IMR-90 (cell line): ENCODE measurements at regions not wholly inside any gene's neighbourhood (a gene's known extent, or its start where the extent isn't known, plus 50 kb on each side); places are given as distances from the start of the nearest gene placed in this dataset.

Experiments
- ATAC-seq: fragments of 200-7000 bp; cut with Tn5 transposase; 2 replicates; pipeline ENCODE4 v1.9.1; 2020; ENCODE audit warnings: low read depth, mild to moderate bottlenecking, moderate library complexity
- BruUV-seq: library from RNA; stranded (reverse); fragments of 400-500 nt; replicated peaks from 2 replicates; lab custom pipeline; 2021; lab: Mats Ljungman, UMichigan
- CTCF ChIA-PET: fragments of 300-600 bp; formaldehyde crosslinking; extraction: SDS; loops from one replicate; lab custom pipeline; 2021; ENCODE audit warnings: antibody characterized with exemption; lab: Yijun Ruan, JAX
- POLR2A ChIA-PET: fragments of 300-600 bp; sonication (Branson Sonifier 250); formaldehyde crosslinking; loops from one replicate; lab custom pipeline; 2022; ENCODE audit warnings: antibody characterized with exemption; ENCODE audit not compliant: unreplicated experiment; lab: Charles Lee
- DNase-seq: peaks from one replicate; pipeline ENCODE4 v3.0.0; 2013
- H2AFZ ChIP-seq: replicated peaks from 2 replicates; pipeline ENCODE3; 2013; ENCODE audit warnings: low read length, mild to moderate bottlenecking; ENCODE audit not compliant: poor library complexity
- H2AK5ac ChIP-seq: 2 replicates; pipeline ENCODE4 v1.6.1; 2013; ENCODE audit warnings: low read depth, low read length, inconsistent platforms
- H2AK9ac ChIP-seq: replicated peaks from 2 replicates; pipeline ENCODE3; 2013; ENCODE audit warnings: mild to moderate bottlenecking, low read depth, low read length, moderate library complexity; ENCODE audit not compliant: poor library complexity
- H2BK120ac ChIP-seq: 2 replicates; pipeline ENCODE4 v1.6.1; 2013; ENCODE audit warnings: low read depth, low read length, inconsistent platforms
- H2BK15ac ChIP-seq: 3 replicates; pipeline ENCODE4 v1.6.1; 2013; ENCODE audit warnings: low read depth, low read length, inconsistent platforms
- H2BK20ac ChIP-seq: 2 replicates; pipeline ENCODE4 v1.6.1; 2013; ENCODE audit warnings: low read depth, mild to moderate bottlenecking, inconsistent platforms, low read length, moderate library complexity
- H2BK5ac ChIP-seq: 2 replicates; pipeline ENCODE4 v1.6.1; 2013; ENCODE audit warnings: mild to moderate bottlenecking, low read depth, low read length, inconsistent platforms; ENCODE audit not compliant: poor library complexity, severe bottlenecking
- H3K14ac ChIP-seq: replicated peaks from 2 replicates; pipeline ENCODE4 v1.6.1; 2013; ENCODE audit warnings: low read depth, low read length, inconsistent platforms
- H3K18ac ChIP-seq: 2 replicates; pipeline ENCODE4 v1.6.1; 2013; ENCODE audit warnings: low read depth, low read length, control low read depth
- H3K23ac ChIP-seq: 2 replicates; pipeline ENCODE4 v1.6.1; 2013; ENCODE audit warnings: low read depth, low read length, inconsistent platforms
- H3K27ac ChIP-seq: 2 replicates; pipeline ENCODE4 v1.5.1; 2013; ENCODE audit warnings: mild to moderate bottlenecking, control low read depth, low read length; ENCODE audit not compliant: insufficient read depth
- H3K27me3 ChIP-seq: 2 replicates; pipeline ENCODE4 v1.6.1; 2013; ENCODE audit warnings: low read length; ENCODE audit not compliant: control insufficient read depth, insufficient read depth
- H3K36me3 ChIP-seq: 2 replicates; pipeline ENCODE4 v1.6.1; 2013; ENCODE audit warnings: low read length, mixed read lengths; ENCODE audit not compliant: control insufficient read depth, insufficient read depth
- H3K4ac ChIP-seq: 2 replicates; pipeline ENCODE4 v1.6.1; 2013; ENCODE audit warnings: low read depth, low read length, inconsistent platforms
- H3K4me1 ChIP-seq: 2 replicates; pipeline ENCODE4 v1.6.1; 2013; ENCODE audit warnings: low read length, mixed read lengths; ENCODE audit not compliant: control insufficient read depth, insufficient read depth
- H3K4me2 ChIP-seq: 2 replicates; pipeline ENCODE4 v1.6.1; 2013; ENCODE audit warnings: low read depth, mild to moderate bottlenecking, control low read depth, low read length, moderate library complexity
- H3K4me3 ChIP-seq: 2 replicates; pipeline ENCODE4 v1.5.1; 2013; ENCODE audit warnings: low read depth, mild to moderate bottlenecking, control low read depth, low read length, moderate library complexity; ENCODE audit not compliant: insufficient read depth
- H3K56ac ChIP-seq: 2 replicates; pipeline ENCODE4 v1.6.1; 2013; ENCODE audit warnings: low read length, inconsistent platforms; ENCODE audit not compliant: insufficient read depth; ENCODE audit errors: extremely low read depth
- H3K79me1 ChIP-seq, 2 experiments: 2 replicates each; pipeline ENCODE4 v1.6.1; 2013; ENCODE audit warnings: low read length in 2 of 2, inconsistent platforms in 1 of 2, low read depth in 1 of 2
- H3K9ac ChIP-seq: 2 replicates; pipeline ENCODE4 v1.6.1; 2013; ENCODE audit warnings: low read depth, low read length, control low read depth
- H3K9me1 ChIP-seq: 2 replicates; pipeline ENCODE4 v1.6.1; 2013; ENCODE audit warnings: low read length, inconsistent platforms; ENCODE audit not compliant: insufficient read depth
- H3K9me3 ChIP-seq: 2 replicates; pipeline ENCODE4 v1.6.1; 2013; ENCODE audit warnings: low read length; ENCODE audit not compliant: control insufficient read depth, insufficient read depth
- H4K20me1 ChIP-seq: 2 replicates; pipeline ENCODE4 v1.6.1; 2013; ENCODE audit warnings: low read length, inconsistent platforms; ENCODE audit not compliant: insufficient read depth
- H4K5ac ChIP-seq: 2 replicates; pipeline ENCODE4 v1.6.1; 2013; ENCODE audit warnings: mild to moderate bottlenecking, low read depth, low read length, control low read depth
- H4K8ac ChIP-seq, 2 experiments: 2 replicates each; pipeline ENCODE4 v1.6.1; 2013; ENCODE audit warnings: low read depth in 2 of 2, low read length in 2 of 2, control low read depth in 1 of 2, inconsistent platforms in 1 of 2
- H4K91ac ChIP-seq: 2 replicates; pipeline ENCODE4 v1.6.1; 2013; ENCODE audit warnings: low read depth, low read length, inconsistent platforms; ENCODE audit not compliant: insufficient read depth
- CEBPB ChIP-seq: IDR thresholded peaks from 2 replicates; pipeline ENCODE4 v1.6.1; 2012; ENCODE audit warnings: low read depth, low read length, improper control_type of control experiment
- POLR2A ChIP-seq: IDR thresholded peaks from 2 replicates; pipeline ENCODE4 v1.6.1; 2012; ENCODE audit warnings: mild to moderate bottlenecking, low read depth, low read length
- RAD21 ChIP-seq: IDR thresholded peaks from 2 replicates; pipeline ENCODE4 v1.6.1; 2012; ENCODE audit warnings: low read length, improper control_type of control experiment
- SMC3 ChIP-seq: fragments of 150-350 bp; IDR thresholded peaks from 2 replicates; pipeline ENCODE4 v1.6.1; 2016; ENCODE audit warnings: low read depth, mild to moderate bottlenecking, antibody characterized with exemption, low read length, moderate library complexity
- WGBS, 2 experiments: methylation state at CpG; one replicate each; pipeline versions ENCODE4 v1.1.5 to v1.1.7; 2013; ENCODE audit warnings: missing lambda C conversion rate in 2 of 2; ENCODE audit not compliant: insufficient read length in 1 of 2; ENCODE audit errors: extremely low coverage in 2 of 2; 5-methylcytosine and 5-hydroxymethylcytosine counted together
- dilution Hi-C: fragments of 300-500 bp; cut with HindIII; formaldehyde crosslinking; loops from one replicate; pipeline ENCODE4 v1.14.3; 2018; ENCODE audit warnings: low sequenced_read_pairs; ENCODE audit not compliant: unreplicated experiment
- in situ Hi-C: fragments of 300-500 bp; cut with MboI; formaldehyde crosslinking; loops from 3 replicates; pipeline ENCODE4 v1.14.3; 2019; ENCODE audit warnings: low sequenced_read_pairs, inconsistent platforms, mixed read lengths
- intact Hi-C: fragments of 100-400 bp; cut with micrococcal nuclease; formaldehyde crosslinking; loops from 2 replicates; pipeline ENCODE4 v1.10.0; 2022
- TF ChIP-seq, protein P1 (sequence below): conservative IDR thresholded peaks from 2 replicates; pipeline ENCODE4 v1.5.1; 2012; ENCODE audit warnings: mild to moderate bottlenecking, low read depth, low read length, improper control_type of control experiment

DNA sequence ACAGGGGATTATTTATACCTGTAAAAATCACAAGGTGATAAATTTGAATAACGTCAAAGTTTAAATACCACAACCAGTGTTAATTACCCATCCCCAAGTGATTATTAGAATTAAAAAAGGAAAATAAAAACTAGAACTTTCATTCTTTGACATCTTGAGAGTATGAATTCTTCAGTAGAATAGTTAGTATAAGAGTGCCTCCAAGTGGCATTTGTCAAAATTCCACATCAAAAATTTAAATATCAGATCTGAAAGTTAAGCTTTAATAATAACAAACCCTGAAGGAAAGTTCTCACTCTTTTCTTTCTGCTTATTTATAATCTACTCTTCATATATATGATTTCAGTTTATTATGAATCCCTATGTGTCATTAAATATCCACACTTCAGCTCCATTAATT lies 273.7 kb upstream of the KYNU start:
- Histone ChIP-seq H2BK5ac (no peak overlapping the region), H2AFZ (no peak overlapping the region), H2BK120ac (no peak overlapping the region), H3K27ac (no peak overlapping the region), H3K14ac (no peak overlapping the region), H3K23ac (no peak overlapping the region), H4K91ac (no peak overlapping the region), H2BK20ac (no peak overlapping the region), H3K27me3 (no peaks in the 10 kb centered on the region), H4K8ac (no peak overlapping the region), H3K4ac (no peak overlapping the region), H4K20me1 (no peaks in the 10 kb centered on the region), H3K18ac (no peak overlapping the region), H3K4me1 (peaks cover under 1% of the 10 kb centered on the region; the same call in 1 of the 2 replicates), H2BK15ac (no peak overlapping the region), H3K79me1 (no peaks in the 10 kb centered on the region), H2AK9ac (no peak overlapping the region), H4K5ac (no peak overlapping the region), H3K4me3 (no peak overlapping the region), H3K9me1 (0 out of 2 replicates have a peak, but pooled peaks cover 3% of the 10 kb centered on the region), H3K4me2 (no peak overlapping the region), H3K9me3 (no peaks in the 10 kb centered on the region; the same call in 1 of the 2 replicates), H3K36me3 (no peaks in the 10 kb centered on the region), H2AK5ac (no peak overlapping the region), H3K9ac (no peak overlapping the region), H3K56ac (no peak overlapping the region)
- DNase-seq (no peak), ATAC-seq (no peak)
- ChIA-PET CTCF (interaction anchor here (0.6 kb wide), 3 partner anchors 14 to 1627 kb away, joined by 3 to 4 read pairs (median 3); no protein-coding TSS in a partner anchor), POLR2A (no interaction called here)
- in situ Hi-C loops = no loop called here
- no CpG with 5 or more reads among the region's 1 CpG for WGBS, 2 experiments
- BruUV-seq = no TSS peak
- dilution Hi-C loops = no loop called here
- intact Hi-C loops = loop anchor here (10.0 kb wide), 1 partner anchor 439 kb away; no protein-coding TSS in a partner anchor
- TF ChIP-seq, protein P1, sequence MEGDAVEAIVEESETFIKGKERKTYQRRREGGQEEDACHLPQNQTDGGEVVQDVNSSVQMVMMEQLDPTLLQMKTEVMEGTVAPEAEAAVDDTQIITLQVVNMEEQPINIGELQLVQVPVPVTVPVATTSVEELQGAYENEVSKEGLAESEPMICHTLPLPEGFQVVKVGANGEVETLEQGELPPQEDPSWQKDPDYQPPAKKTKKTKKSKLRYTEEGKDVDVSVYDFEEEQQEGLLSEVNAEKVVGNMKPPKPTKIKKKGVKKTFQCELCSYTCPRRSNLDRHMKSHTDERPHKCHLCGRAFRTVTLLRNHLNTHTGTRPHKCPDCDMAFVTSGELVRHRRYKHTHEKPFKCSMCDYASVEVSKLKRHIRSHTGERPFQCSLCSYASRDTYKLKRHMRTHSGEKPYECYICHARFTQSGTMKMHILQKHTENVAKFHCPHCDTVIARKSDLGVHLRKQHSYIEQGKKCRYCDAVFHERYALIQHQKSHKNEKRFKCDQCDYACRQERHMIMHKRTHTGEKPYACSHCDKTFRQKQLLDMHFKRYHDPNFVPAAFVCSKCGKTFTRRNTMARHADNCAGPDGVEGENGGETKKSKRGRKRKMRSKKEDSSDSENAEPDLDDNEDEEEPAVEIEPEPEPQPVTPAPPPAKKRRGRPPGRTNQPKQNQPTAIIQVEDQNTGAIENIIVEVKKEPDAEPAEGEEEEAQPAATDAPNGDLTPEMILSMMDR = peak; percentile 42
- TF ChIP-seq POLR2A (no peak), SMC3 (0 out of 2 replicates have a peak, but pooled peaks have one; percentile 19), RAD21 (peak; percentile 48), CEBPB (no peak)
